ENCODE measurements at regions not wholly inside any gene's neighbourhood (a gene's known extent, or its start where the extent isn't known, plus 50 kb on each side); places are given as distances from the start of the nearest gene placed in this dataset.

DNA sequence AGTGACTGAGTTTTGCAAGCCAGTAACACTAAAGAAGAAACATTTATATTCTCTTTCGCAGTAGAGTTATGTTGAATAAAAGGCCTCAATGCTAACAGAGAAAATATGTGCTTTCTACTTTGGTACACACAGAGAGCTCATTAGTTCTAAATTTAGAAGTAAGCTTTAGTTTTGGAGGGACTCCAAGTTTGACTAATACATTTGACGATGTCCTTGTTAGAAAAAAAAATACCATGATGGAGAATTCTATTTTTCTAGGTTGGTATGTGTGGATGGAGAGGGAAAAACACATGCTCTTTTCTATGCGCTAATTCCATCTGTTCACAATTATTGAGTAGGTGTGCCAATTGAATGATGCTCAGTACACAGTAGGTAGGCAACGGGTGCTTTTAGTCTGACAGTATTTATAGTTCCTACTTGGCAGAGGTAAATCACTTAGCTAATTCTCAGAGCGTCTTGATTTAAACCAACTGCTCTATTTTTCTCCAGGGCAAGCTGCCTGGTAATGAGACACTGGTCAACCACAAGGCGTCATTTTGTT, 327.2 kb upstream of the AKR1E2 start:
- DNase-seq (ENCODE audit: low read depth in 3 of 3, low spot score in 1 of 3) = no peak

DNA sequence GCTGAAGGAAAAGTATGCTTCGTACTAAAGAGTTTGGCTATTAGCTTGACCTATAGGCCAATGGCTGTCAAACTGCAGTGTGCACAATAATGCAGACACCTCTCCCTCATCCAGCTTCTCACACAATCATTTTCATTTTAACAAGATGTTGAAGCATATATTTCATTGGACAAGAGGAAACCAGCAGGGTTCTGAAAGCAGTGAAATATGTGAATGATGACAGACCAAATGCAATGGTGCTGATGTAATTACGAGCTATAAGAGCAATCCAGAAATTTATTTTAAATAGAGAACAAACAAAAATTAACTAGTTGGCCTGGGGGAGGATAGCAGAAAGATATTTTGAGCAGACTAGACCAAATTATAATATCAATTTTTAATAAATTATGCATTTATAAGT, 331.5 kb upstream of the AKR1E2 start:
- DNase-seq (ENCODE audit: low read depth in 3 of 3, low spot score in 1 of 3) = no peak

DNA sequence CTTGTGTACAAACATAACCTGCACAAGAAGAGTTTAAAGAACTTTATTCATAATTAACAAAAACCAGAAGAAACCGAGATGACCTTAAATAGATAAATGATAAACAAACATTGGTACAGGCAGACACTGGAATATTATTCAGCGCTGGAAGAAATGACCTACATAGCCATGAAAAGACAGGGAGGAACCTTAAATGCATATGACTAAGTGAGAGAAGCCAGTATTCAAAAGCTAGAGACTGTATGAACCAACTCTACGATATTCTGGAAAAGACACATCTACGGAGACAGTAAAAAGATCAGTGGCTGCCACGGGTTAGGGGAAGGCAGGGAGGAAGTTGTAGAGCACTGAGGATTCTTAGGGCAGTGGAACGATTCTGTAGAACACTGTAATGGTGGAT, 333.8 kb upstream of the AKR1E2 start:
- no peak for DNase-seq (ENCODE audit: low read depth in 3 of 3, low spot score in 1 of 3)

DNA sequence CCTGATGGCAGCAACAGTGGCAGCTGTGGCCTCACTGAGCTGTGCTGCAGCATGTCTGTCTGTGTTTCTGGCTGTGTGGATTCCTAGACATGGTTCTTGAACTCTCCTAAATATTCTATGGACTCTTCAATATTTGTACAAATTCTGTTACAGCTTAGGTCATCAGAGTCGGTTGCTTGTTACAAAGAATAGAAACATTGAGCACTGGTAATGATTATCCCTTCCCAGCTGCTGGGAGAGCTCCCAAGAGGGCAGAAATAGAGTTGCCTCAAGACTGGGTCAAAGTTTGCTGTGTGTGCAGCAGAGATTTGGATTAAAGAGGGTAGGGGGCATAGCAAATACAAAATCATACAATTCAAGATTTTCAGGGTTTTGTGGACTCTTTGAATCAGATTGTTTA, 337.1 kb upstream of the AKR1E2 start:
- no peak for DNase-seq (ENCODE audit: low read depth in 3 of 3, low spot score in 1 of 3)

DNA sequence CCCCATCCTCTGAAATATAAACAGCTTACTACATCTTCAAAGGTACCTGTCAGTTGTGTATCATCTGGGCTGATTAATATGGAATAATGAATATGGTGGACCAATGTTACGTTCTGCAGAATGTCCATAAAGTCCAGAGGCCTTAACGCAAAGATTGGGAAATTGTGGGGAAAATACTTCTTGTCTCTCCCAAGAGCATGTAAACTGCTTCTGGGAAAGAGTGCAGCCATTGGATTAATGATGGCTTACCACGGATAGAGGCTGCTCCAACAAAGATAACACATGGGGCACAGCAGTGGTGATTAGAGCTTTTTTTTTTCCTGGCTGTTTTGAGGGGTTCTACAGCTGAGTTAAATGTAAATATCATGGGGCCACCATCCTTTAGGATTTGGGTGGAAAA, 340.4 kb upstream of the AKR1E2 start:
- no peak for DNase-seq (ENCODE audit: low read depth in 3 of 3, low spot score in 1 of 3)

DNA sequence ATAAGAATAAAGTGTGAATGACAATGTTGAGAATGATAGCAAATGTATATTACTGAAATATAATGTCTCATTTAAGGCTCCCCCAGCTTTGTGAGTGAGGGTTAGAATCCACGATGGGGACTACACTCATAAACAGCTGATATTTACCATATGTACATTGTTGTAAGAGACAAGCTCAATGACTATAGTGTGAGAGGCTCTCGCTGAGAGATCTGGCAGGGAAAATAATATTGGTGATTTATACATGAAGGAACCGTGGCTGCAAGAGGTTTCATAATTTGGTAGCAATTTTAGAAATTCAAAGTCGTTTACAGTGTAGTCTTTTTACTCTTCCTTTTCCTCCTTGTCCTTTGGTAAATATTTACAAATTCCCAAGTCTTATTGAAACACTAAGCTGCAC, 342.2 kb upstream of the AKR1E2 start:
- no peak for DNase-seq (ENCODE audit: low read depth in 3 of 3, low spot score in 1 of 3)

DNA sequence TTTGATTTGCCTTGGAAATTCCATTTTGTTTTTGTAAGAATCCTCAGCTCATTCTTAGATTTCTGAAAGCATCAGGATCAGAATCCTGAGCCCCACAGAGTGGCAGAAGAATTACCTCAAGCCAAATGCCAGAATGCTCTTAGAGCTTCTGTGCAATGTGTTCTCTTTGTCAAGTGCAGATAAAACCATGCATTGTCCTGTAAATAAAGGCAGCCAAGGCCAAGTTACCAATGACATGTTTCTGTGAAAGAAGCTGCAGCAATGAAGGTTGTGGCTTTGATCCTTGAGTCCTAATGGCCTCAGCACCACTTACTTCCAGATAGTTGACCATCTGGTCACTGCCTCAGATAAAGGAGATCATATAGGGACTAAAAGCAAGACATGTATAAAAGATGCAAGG, 343.3 kb upstream of the AKR1E2 start:
- DNase-seq (ENCODE audit: low read depth in 3 of 3, low spot score in 1 of 3) = no peak

DNA sequence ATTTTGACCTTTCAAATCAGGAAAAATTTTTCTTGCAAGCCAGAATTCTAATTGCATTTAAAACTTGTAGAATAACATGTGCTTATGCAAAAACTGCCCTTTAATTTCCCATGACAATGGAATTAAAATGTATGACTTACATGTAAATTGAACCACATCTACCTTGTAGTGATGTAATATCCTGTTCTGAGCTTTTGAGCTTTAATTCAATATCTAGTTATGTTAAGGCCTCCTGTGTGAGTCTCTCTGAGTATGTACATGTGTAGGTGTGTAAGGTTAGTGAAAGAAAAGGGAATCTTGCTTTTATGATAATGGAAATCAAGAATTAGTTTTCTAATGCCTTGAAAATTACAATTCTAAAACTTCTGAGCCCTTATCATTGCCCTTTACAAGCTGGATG, 344.8 kb upstream of the AKR1E2 start:
- no peak for DNase-seq (ENCODE audit: low read depth in 3 of 3, low spot score in 1 of 3)

DNA sequence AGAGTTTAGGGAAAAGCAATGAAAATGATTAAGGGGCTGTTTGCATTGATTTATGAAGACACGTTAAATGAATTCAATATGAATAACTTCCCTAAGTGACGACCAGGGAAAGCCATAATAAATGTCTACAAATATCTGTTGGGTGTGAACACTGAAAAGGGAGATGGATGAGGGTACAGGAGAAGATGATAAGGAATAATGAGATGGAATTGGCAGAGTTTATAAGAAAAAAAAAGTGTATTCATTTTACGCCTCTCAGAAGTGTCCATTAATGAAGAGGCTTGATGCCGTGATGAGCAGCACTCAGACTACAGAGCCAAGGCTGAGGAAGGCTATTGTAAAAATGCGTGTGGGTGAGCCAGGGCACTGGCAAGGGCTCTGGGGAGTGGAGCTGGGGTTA, 346.7 kb upstream of the AKR1E2 start:
- no peak for DNase-seq (ENCODE audit: low read depth in 3 of 3, low spot score in 1 of 3)

DNA sequence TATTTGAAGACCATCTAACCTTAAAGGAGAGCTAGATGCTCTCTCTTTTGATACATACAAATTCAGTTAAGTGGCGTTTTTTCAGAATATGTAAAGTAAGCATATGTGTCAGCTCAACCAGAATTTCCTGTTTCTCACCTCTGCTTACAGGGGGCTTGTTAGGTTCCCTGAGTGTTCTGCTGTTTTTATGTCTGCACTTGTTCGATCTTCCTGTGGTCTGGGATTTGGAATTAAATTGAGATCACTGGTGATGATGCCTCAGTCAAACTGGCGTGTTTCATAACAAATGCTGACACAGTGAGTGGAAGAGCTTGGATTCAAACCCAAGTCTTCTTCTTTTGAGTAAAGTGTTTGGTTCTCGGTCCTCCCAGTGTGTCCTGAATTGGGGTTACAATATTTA, 348.3 kb upstream of the AKR1E2 start:
- DNase-seq (ENCODE audit: low read depth in 3 of 3, low spot score in 1 of 3) = no peak

DNA sequence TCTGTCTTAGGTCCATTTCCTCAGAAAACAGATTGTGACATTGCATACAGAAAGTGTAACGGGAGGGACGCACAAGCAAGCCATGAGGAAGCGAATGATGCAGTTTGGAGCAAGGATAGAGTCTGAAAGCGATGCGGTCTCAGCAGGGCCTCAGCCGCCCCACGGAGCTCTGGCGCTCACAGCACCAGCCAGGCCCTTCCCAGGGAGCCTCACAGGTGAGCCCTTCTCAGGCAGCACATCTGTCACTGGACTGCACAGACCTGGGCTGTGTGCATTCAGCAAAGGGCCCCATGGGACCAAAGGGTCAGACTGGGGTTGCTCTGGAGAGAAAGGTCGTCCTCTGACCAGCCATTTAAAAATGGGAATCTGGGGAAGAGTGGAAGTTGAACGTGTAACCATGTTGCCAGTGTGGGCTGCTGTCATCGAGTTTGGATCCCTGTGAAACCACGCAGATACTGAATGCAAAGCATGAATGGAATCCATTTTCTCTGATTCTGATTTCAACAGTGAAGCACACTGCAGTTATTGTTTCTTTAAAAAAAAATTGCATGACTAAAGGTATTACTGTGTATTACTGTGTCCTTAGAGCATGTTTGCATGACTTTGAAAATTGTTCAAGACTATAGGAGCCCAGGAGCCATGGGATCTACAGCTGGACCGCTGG, 350.0 kb upstream of the AKR1E2 start:
- DNase-seq (ENCODE audit: low read depth in 3 of 3, low spot score in 1 of 3) = no peak

DNA sequence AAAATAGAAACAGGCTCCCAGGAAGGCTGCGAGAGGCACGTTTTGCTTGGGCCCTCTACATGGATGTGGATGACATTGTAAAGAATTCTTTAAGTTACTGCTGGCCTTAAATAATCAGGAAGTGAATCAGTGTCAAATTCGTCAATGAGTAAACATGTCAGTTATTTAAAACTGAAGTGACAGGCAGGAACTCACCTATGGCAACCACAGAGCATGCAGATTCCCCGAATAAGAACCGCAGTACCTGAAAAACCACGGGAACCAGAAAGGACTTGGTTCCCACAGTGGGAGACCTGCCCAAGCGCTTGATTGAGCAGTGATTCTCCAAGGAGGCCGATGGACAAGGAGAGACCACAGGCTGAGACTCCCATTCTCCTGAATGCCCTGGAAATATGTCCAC, 351.2 kb upstream of the AKR1E2 start:
- DNase-seq (ENCODE audit: low read depth in 3 of 3, low spot score in 1 of 3) = no peak

DNA sequence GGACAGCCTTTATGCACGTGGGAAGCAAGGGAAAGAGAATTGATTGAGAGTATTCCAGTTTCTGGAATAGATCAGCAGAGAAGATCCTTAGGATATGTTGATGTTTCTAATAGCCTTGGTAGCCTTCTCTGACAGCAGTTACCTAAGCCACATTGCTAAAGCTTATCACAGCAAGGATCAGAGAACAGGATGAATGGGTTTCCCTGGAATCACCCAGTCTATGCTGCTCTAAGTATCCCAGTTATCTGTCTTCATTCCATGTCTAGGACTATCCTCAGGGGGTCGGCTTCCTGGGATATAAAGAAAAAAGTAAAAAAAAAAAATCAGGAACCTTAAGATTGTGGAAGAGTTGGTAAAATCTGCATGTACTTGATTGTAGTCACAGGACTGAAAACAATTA, 352.0 kb upstream of the AKR1E2 start:
- DNase-seq (ENCODE audit: low read depth in 3 of 3, low spot score in 1 of 3) = no peak

DNA sequence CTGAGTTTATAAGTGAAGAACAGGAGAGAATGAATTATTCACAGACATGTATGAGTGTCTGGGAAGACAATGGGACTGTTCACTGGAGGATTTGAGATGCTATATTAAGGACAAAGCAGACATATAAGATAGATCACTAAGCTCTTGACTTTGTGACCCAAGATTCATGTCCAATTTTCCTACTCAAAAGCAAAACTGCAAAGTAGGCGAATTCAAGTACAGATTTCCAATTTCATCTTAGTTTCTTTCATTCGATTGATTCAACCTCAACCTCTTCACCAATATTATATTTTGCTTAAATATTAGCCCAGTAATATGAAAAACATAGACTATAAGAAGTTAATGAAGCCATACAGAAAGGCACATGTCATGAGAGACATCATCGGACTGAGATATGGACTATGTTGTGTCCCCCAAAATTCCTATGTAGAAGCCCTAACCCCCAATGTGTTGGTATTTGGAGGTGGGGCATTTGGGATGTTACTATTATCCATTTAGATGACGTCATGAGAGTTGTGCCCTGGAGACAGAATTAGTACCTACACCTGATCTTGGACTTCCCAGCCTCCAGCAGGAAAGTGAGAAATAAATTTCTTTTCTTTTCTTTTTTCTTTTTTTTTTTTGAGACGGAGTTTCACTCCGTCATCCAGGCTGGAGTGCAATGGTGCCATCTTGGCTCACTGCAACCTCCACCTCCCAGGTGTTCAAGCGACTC, 353.7 kb upstream of the AKR1E2 start:
- no peak for DNase-seq (ENCODE audit: low read depth in 3 of 3, low spot score in 1 of 3)

DNA sequence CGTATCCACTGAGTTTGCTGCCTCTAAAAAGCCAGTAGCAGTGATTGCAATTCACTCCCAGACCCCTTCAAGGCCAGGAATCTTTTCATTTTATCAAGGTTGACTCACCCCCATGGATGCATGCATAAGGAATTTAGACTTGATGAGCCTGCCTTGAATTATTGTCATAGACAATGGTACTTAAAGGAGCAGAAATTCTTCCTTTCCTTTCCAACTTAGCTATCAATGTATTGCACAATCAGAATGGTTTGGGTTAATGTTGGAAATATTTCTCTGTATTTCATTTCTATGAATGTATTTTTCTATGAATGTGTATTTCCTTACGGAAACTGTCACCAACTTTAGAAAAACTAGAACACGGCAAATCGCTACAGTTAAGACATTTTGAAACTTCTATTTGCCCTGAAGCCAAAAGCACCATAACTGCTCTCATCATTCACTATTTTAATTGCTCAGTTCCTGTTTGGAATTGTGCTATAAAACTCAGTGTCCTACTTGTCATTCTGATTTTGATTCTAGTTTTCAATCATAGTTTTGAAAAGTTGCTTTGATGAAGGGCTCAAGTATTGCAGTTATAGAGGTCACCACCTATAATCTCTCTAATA, 355.7 kb upstream of the AKR1E2 start:
- DNase-seq (ENCODE audit: low read depth in 3 of 3, low spot score in 1 of 3) = no peak

DNA sequence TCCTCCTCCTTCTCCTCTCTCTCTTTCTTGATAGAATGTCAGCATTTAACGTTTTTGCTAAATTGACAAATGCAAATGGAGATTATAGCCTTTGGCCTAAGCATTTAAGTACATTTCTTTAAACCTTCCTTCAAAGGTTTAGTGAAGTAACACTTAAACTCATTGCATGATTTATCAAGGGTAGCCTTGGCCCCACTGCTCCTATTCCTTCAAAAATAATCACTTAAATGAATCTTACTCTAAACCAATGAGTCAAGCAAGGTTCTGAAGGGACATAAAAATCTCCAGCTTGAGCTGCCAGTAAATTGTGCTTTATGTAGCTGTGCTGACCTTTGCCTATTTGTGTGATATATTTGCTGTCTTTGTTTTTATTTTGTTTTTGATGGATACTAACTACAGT, 358.5 kb upstream of the AKR1E2 start:
- DNase-seq (ENCODE audit: low read depth in 3 of 3, low spot score in 1 of 3) = no peak

DNA sequence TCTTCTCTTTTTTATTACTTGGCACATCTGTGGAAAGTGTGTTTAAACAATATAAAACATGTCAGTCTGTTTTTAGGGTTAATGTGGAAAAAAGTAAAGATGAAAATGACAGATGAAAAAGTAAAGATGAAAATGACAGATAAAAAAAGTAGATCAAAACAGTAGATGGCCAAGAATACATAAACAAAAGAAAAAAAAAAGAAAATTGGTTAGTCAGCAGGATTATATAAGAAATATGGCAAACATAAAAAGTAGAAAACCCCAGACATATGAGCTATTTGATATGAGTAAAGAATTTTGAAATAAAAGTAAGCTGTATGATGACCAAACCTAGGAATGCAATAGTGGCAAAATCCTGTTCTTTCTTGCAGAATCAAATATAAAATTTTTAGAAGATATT, 365.7 kb upstream of the AKR1E2 start:
- no peak for DNase-seq (ENCODE audit: low read depth in 3 of 3, low spot score in 1 of 3)

DNA sequence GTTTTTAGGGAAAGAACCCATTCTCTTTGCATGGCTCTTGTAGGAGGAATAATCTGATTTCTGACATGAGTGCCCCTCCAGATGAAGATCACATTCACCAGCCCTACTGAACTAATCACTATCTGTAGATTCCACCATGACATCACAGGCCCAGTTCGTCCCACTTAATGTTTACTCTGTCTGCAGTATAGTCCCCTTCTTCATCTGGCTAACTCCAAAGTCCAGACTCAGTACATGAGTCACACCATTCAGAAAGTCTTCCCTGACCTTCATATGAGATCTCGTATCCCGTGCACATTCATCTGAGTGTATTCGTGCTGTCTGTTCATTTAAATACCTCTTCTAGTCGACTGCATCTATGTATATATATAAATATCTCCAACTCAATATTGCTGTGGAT, 366.5 kb upstream of the AKR1E2 start:
- DNase-seq (ENCODE audit: low read depth in 3 of 3, low spot score in 1 of 3) = no peak

DNA sequence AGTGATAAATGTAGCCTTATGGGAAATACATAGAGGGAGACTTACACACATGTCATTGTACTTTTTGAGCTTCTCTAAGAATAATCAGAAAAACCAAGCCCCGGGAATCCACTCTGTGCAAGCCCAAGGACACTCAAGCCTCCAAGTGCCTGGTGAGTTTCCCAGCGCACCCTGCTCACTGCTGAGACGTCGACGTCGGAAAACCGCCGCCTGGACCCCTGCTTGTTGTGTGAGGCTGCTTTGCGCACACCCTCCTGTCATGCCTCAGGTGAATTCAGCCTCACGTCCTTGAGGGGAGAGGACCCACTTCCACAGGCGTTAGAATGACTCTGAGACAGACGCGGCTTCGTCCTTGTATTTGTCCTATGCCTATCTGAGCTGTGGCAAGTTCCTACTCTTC, 368.4 kb upstream of the AKR1E2 start:
- DNase-seq (ENCODE audit: low read depth in 3 of 3, low spot score in 1 of 3) = no peak

DNA sequence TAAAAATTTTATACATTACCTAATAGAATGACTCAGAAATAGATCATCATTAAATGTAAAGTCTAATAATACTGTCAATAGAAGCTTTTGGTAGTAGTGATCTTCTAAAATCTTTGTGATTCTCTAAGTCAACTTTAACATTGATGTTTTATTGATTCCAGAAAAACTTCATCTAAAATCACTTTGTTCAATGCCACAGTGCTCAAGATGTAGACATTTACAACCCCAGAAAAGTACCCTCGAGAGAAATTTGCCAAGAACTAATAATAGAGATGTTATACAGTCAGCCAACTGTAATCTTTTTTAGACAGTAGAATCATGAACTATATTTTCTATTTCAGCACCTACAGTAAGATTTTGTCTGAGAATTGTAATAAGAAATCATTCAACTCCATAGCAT, 369.2 kb upstream of the AKR1E2 start:
- DNase-seq (ENCODE audit: low read depth in 3 of 3, low spot score in 1 of 3) = no peak

DNA sequence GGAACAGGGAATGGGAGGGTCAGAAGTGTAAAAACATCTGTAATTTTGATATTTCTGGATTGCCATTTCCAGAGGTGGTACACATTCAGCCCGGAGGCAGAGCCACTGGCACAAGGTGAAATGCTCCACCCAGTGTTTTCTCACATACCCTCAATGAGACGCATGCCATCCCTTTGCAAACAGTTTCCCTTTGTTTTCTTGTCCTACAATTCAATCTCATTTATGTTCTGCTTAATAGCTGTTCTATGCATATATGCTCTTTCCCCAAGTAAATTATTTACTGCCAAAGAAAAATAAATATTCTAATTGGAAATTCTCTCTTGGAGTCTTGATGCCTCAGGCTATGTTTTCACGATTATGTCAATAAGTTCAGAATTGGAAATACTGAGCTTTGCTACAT, 369.7 kb upstream of the AKR1E2 start:
- no peak for DNase-seq (ENCODE audit: low read depth in 3 of 3, low spot score in 1 of 3)

DNA sequence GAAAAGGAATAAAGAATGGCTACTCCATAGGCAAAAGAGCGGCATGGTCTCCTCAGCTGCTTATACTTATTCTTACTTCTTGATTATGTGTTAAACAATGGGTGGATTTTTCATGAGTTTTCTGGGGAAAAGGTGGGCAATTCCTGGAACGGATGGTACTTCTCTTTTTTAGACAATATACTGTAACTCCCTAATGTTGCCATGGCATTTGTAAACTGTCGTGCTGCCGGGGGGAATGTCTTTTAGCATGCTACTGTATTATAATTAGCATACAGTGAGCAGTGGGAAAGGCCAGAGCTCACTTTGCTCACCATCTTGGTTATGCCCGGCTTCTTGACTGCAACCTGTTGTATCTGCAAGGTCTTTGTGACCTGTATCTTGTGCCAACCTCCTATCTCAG, 372.1 kb upstream of the AKR1E2 start:
- no peak for DNase-seq (ENCODE audit: low read depth in 3 of 3, low spot score in 1 of 3)

DNA sequence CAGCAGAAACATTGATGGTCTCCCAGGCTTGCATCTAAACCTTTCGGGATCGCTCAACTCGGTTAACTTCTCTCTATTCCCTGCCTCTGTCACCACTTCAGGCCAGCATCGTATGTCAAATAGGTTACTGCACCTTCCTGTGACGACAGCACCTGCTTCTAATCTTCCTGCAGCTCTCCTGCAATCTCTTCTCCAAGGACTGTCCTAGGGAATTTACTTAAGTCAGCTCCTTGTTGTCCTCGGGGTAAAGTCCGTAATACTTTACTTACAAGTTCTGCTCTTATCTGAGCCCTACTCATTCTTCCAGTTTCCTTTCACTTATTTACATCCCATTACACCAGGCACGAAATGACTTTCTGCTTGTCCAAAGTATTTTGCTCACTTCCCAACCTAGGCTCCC, 372.7 kb upstream of the AKR1E2 start:
- DNase-seq (ENCODE audit: low read depth in 3 of 3, low spot score in 1 of 3) = no peak

All from stimulated activated CD4-positive, alpha-beta T cell treated with anti-CD3 and anti-CD28 coated beads, TNF-alpha, amount 100 ng/mL, for 1 hour (primary cell).